AG04450 (cell line): ENCODE measurements at regions not wholly inside any gene's neighbourhood (a gene's known extent, or its start where the extent isn't known, plus 50 kb on each side); places are given as distances from the start of the nearest gene placed in this dataset.

Experiments
- CTCF ChIA-PET: fragments of 300-600, 350-600 bp; formaldehyde crosslinking; extraction: SDS; loops from one replicate; lab custom pipeline; 2022; ENCODE audit warnings: antibody characterized with exemption, inconsistent platforms; lab: Charles Lee
- POLR2A ChIA-PET: fragments of 350-600 bp; formaldehyde crosslinking; extraction: SDS; loops from one replicate; lab custom pipeline; 2021; ENCODE audit warnings: antibody characterized with exemption, inconsistent platforms; lab: Yijun Ruan, JAX
- DNase-seq: peaks from one replicate; pipeline ENCODE4 v3.0.0-alpha.2; 2011; ENCODE audit warnings: low read depth, low spot score
- H3K27ac ChIP-seq: one replicate; pipeline ENCODE4 v1.5.1; 2012; ENCODE audit warnings: low read depth, low read length, control low read depth
- H3K27me3 ChIP-seq: one replicate; pipeline ENCODE4 v1.6.0; 2012; ENCODE audit warnings: low read length; ENCODE audit not compliant: control insufficient read depth, insufficient read depth
- H3K4me3 ChIP-seq: 2 replicates; pipeline ENCODE4 v1.5.1; 2011; ENCODE audit warnings: mild to moderate bottlenecking, low read depth, low read length, control low read depth
- H3K9me3 ChIP-seq: 2 replicates; pipeline ENCODE4 v1.5.1; 2012; ENCODE audit warnings: low read length; ENCODE audit not compliant: control insufficient read depth, insufficient read depth
- TF ChIP-seq, protein P1 (sequence below): IDR thresholded peaks from 2 replicates; pipeline ENCODE4 v1.5.1; 2011; ENCODE audit warnings: low read depth, low read length, control low read depth, inconsistent platforms

DNA sequence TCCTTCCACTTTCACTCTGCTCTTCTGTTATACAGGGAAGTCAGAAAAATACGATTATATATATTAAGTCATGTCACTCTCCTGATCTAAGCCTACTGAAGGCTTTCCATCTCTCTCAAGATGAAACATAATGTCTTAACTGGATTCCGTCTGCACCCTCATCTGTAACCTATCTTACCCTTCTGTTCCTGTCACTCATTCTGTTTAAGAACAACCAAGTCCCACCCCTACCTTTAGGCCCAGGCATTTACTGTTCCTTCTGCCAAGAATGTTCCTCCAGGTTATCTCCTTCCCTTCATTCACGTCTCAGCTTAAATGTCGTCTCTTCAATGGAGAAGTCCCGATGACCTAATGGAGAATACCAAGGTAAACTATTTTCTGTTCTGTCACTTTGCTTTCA, 1802.4 kb downstream of the MRPL39 start:
- CTCF ChIA-PET: no interaction called here
- TF ChIP-seq, protein P1, sequence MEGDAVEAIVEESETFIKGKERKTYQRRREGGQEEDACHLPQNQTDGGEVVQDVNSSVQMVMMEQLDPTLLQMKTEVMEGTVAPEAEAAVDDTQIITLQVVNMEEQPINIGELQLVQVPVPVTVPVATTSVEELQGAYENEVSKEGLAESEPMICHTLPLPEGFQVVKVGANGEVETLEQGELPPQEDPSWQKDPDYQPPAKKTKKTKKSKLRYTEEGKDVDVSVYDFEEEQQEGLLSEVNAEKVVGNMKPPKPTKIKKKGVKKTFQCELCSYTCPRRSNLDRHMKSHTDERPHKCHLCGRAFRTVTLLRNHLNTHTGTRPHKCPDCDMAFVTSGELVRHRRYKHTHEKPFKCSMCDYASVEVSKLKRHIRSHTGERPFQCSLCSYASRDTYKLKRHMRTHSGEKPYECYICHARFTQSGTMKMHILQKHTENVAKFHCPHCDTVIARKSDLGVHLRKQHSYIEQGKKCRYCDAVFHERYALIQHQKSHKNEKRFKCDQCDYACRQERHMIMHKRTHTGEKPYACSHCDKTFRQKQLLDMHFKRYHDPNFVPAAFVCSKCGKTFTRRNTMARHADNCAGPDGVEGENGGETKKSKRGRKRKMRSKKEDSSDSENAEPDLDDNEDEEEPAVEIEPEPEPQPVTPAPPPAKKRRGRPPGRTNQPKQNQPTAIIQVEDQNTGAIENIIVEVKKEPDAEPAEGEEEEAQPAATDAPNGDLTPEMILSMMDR: no peak
- H3K27ac ChIP-seq: no peak overlapping the region
- H3K27me3 ChIP-seq: no peaks in the 10 kb centered on the region
- no peak overlapping the region for H3K4me3 ChIP-seq
- POLR2A ChIA-PET: no interaction called here
- no peak for DNase-seq
- peaks cover 11% of the 10 kb centered on the region for H3K9me3 ChIP-seq

DNA sequence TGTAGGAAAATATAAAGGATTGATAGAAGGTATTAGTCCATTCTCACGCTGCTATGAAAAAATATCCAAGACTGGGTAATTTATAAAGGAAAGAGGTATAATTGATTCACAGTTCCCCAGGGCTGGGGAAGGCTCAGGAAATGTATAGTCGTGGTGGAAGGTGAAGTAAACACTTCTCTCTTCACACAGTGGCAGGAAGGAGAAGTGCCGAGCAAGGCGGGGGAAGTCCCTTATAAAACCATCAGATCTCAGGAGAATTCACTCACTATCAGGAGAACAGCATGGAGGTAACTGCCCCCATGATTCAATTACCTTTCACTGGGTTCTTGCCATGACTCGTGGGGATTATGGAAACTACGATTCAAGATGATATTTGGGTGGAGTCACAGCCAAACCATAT, 1806.0 kb downstream of the MRPL39 start:
- H3K27me3 ChIP-seq: no peaks in the 10 kb centered on the region
- peaks cover 7% of the 10 kb centered on the region for H3K9me3 ChIP-seq
- no peak overlapping the region for H3K27ac ChIP-seq
- POLR2A ChIA-PET: no interaction called here
- DNase-seq: no peak
- TF ChIP-seq, protein P1: no peak
- no peak overlapping the region for H3K4me3 ChIP-seq
- CTCF ChIA-PET: no interaction called here

DNA sequence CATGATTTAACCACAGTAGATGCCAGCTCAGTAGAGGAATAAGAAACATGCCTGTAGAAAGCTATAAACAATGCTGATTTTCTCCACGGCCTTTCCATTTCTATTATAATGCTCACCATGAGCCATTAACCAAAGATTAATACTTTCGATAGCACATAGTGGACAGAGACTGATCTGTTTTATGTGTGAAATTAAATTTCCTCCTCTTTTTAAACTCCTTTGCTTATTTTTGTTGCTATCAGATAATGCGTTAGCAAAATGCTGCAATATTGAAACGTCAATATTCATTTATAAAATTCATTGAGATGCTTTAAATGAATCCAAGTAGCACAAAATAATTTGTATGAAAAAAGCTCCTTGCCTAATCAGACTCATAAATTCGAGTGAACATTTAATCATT, 1807.9 kb downstream of the MRPL39 start:
- no peaks in the 10 kb centered on the region for H3K27me3 ChIP-seq
- no peak for DNase-seq
- H3K9me3 ChIP-seq: peaks cover 7% of the 10 kb centered on the region
- TF ChIP-seq, protein P1: no peak
- H3K4me3 ChIP-seq: no peak overlapping the region
- H3K27ac ChIP-seq: no peak overlapping the region
- CTCF ChIA-PET: no interaction called here
- POLR2A ChIA-PET: no interaction called here

DNA sequence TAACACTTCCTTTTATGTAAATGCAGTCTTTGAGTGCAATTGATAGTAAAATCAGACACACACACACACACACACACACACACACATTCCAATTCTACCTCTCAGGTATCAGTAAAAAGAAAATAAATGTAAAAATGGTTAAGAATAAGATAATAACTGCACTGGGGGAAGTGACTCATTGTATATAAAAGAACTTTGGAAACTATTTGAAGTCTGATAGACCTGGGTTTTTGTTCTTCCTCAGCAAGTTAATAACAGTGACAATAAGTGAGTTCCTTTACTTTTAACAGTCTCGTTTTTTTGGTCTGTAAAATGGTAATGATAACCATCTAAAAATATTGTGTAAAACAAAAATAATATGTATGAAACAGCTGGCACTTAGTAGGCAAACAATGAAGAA, 1815.0 kb downstream of the MRPL39 start:
- H3K4me3 ChIP-seq: no peak overlapping the region
- no peaks in the 10 kb centered on the region; the same call in 1 of the 2 replicates for H3K9me3 ChIP-seq
- DNase-seq: no peak
- H3K27ac ChIP-seq: no peak overlapping the region
- TF ChIP-seq, protein P1: no peak
- no peaks in the 10 kb centered on the region for H3K27me3 ChIP-seq
- ChIA-PET CTCF (no interaction called here), POLR2A (no interaction called here)

DNA sequence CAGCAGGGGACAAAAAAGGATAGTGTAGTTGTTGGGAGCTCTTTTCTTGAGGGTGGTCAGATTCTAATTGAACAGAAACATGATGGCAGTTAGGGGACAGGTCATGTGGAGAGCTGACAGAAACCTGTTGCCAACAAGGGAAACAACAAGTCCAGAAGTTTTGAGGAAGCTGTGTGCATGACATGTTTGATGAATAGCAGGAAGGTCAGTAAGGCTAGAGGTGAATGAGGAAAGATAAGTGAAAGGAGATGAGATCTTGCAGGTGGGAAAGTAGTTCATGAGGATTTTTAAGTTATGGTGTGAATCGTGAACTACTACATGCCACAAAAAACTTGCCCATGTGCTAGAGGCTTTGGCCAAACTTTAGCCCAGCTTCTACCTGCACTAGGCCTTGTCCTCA, 1817.4 kb downstream of the MRPL39 start:
- TF ChIP-seq, protein P1: no peak
- H3K9me3 ChIP-seq: peaks cover 4% of the 10 kb centered on the region; the same call in 1 of the 2 replicates
- CTCF ChIA-PET: no interaction called here
- H3K27me3 ChIP-seq: no peaks in the 10 kb centered on the region
- H3K4me3 ChIP-seq: no peak overlapping the region
- DNase-seq: no peak
- H3K27ac ChIP-seq: no peak overlapping the region
- POLR2A ChIA-PET: no interaction called here
